ENCODE measurements at regions not wholly inside any gene's neighbourhood (a gene's known extent, or its start where the extent isn't known, plus 50 kb on each side); places are given as distances from the start of the nearest gene placed in this dataset.

GRCh38 chr11:26093206-26093605, 238.7 kb upstream of the ANO3 start:
- Histone ChIP-seq H3K4me1 (ENCODE audit: low read depth, poor library complexity, severe bottlenecking) (peaks cover 9% of the 10 kb centered on the region), H3K36me3 (ENCODE audit: insufficient read depth) (no peaks in the 10 kb centered on the region), H3K27ac (no peak overlapping the region), H4K20me1 (ENCODE audit: insufficient read depth) (no peaks in the 10 kb centered on the region), H2AFZ (ENCODE audit: low read depth) (no peak overlapping the region), H3K9ac (no peak overlapping the region), H3K4me3 (IDR thresholded peaks at IDR 0.05; ENCODE audit: insufficient read depth, low read depth, low read length) (no peak overlapping the region), H3K27me3 (ENCODE audit: insufficient read depth, low read depth) (no peaks in the 10 kb centered on the region), H3K79me2 (ENCODE audit: insufficient read depth, low read depth) (no peaks in the 10 kb centered on the region), H3K4me2 (no peak overlapping the region)
- TF ChIP-seq CTCF (conservative IDR thresholded peaks at IDR 0.05; ENCODE audit: low read depth, low read length): no peak

- no peak for TF ChIP-seq CTCF (conservative IDR thresholded peaks at IDR 0.05; ENCODE audit: low read depth, low read length)
- Histone ChIP-seq H3K79me2 (ENCODE audit: insufficient read depth, low read depth) (no peaks in the 10 kb centered on the region), H3K4me1 (ENCODE audit: low read depth, poor library complexity, severe bottlenecking) (no peaks in the 10 kb centered on the region)
Observed at GRCh38 chr11:26095340-26095739, 236.6 kb upstream of the ANO3 start.

GRCh38 chr11:26096451-26096850, 235.5 kb upstream of the ANO3 start:
- Histone ChIP-seq H3K36me3 (ENCODE audit: insufficient read depth) (no peaks in the 10 kb centered on the region), H4K20me1 (ENCODE audit: insufficient read depth) (no peaks in the 10 kb centered on the region), H3K4me1 (ENCODE audit: low read depth, poor library complexity, severe bottlenecking) (no peaks in the 10 kb centered on the region), H3K9ac (no peak overlapping the region), H3K27me3 (ENCODE audit: insufficient read depth, low read depth) (no peaks in the 10 kb centered on the region), H3K4me3 (IDR thresholded peaks at IDR 0.05; ENCODE audit: insufficient read depth, low read depth, low read length) (no peak overlapping the region), H3K27ac (no peak overlapping the region), H3K4me2 (no peak overlapping the region), H2AFZ (ENCODE audit: low read depth) (no peak overlapping the region), H3K79me2 (ENCODE audit: insufficient read depth, low read depth) (no peaks in the 10 kb centered on the region)
- no peak for TF ChIP-seq CTCF (conservative IDR thresholded peaks at IDR 0.05; ENCODE audit: low read depth, low read length)

More at GRCh38 chr11:26095340-26095739, 236.6 kb upstream of the ANO3 start:
- no peaks in the 10 kb centered on the region for H3K27me3 ChIP-seq (ENCODE audit: insufficient read depth, low read depth)
- H4K20me1 ChIP-seq (ENCODE audit: insufficient read depth): no peaks in the 10 kb centered on the region
- no peak overlapping the region for H3K27ac ChIP-seq
- no peak overlapping the region for H2AFZ ChIP-seq (ENCODE audit: low read depth)
- H3K36me3 ChIP-seq (ENCODE audit: insufficient read depth): no peaks in the 10 kb centered on the region
- H3K4me3 ChIP-seq (IDR thresholded peaks at IDR 0.05; ENCODE audit: insufficient read depth, low read depth, low read length): no peak overlapping the region
- H3K4me2 ChIP-seq: no peak overlapping the region
- H3K9ac ChIP-seq: no peak overlapping the region

- H3K4me2 ChIP-seq: no peak overlapping the region
- TF ChIP-seq CTCF (conservative IDR thresholded peaks at IDR 0.05; ENCODE audit: low read depth, low read length): no peak
- H2AFZ ChIP-seq (ENCODE audit: low read depth): no peak overlapping the region
- no peaks in the 10 kb centered on the region for H3K27me3 ChIP-seq (ENCODE audit: insufficient read depth, low read depth)
- H3K36me3 ChIP-seq (ENCODE audit: insufficient read depth): no peaks in the 10 kb centered on the region
- no peak overlapping the region for H3K4me3 ChIP-seq (IDR thresholded peaks at IDR 0.05; ENCODE audit: insufficient read depth, low read depth, low read length)
- no peaks in the 10 kb centered on the region for H3K4me1 ChIP-seq (ENCODE audit: low read depth, poor library complexity, severe bottlenecking)
- H3K27ac ChIP-seq: no peak overlapping the region
- no peak overlapping the region for H3K9ac ChIP-seq
- no peaks in the 10 kb centered on the region for H3K79me2 ChIP-seq (ENCODE audit: insufficient read depth, low read depth)
- H4K20me1 ChIP-seq (ENCODE audit: insufficient read depth): no peaks in the 10 kb centered on the region
Observed at GRCh38 chr11:26102325-26102724, 229.6 kb upstream of the ANO3 start.

Measured in KMS-11 (cell line).